SW 1271 (cell line): ENCODE measurements at regions not wholly inside any gene's neighbourhood (a gene's known extent, or its start where the extent isn't known, plus 50 kb on each side); places are given as distances from the start of the nearest gene placed in this dataset.

Source experiments
- DNase-seq, 2 experiments: peaks; one replicate each; lab custom pipeline; 2025; lab: John Stamatoyannopoulos, UW

DNA sequence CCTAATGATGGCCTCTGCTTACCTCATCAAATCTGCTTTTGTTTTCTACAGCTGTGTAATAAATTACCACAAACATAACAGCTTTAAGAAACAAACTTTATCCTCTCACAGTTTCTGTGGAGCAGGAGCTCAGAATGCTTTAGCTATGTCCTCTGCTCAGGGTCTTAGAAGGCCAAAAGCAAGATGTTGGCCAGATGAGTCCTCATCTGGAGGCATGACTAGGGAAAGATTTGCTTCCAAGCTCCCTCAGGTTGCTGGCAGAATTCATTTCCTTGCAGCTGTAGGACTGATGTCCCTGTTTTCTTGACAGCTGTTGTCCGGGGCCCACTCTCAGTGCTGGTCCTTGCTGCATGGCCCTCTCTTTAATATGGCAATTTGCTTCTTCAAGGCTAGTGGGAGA is 116.7 kb upstream of the PDE5A start:
- no peak for DNase-seq

DNA sequence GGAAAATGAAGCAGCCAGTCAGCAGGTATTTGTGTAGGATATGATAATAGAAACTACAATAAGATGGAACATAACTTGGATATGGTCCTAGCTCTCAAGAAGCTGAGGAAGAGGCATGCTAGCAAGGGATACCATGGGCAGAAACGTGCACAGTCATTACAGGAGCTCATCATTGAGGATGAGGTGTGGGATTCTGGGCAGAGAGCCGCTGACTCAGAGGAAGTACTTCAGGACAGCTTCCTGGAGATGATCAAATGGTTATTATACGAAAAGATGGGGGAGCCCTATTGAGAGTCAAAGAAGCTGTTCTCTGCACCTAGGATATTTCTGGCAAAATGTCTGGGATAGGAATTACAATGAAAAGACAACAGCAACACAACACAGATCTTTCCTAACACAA is 116.0 kb upstream of the PDE5A start:
- no peak for DNase-seq

DNA sequence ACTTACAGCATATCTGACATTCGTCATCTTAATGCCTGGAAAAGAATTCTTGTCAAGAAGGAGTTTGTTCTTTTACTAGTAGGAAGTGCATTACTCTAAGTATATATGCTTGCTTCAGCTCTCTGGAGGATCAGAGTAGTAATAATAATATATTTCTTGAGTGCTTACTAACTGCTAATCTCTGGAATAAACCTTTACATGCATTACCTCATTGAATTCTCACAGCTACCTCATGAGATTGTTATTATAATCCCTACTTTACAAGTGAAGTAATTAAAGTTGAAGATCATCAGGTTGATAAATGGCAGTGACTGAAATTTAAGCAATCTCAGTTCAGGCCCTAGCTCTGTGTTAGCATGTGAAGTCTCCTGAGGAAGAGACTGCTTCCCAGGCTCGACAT is 115.0 kb upstream of the PDE5A start:
- DNase-seq: no peak

DNA sequence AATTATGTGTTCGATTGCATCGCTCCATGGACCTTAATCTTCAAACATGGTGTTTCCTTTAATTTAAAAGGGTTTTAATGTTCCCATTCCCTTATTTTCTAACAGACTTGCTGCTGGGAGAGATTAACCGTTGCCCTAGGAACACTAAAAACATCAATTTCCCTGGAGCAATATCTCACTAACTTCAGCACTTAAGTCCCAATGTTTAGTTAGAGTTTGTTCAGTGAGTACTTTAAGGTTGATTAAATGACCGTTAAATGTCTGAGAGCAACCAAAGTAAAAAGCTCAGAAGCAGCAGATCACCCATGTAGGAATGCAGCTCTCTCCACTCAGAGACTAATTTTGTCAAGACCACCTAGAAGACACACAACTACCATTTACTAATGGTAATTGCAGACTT is 111.2 kb upstream of the PDE5A start:
- no peak for DNase-seq

DNA sequence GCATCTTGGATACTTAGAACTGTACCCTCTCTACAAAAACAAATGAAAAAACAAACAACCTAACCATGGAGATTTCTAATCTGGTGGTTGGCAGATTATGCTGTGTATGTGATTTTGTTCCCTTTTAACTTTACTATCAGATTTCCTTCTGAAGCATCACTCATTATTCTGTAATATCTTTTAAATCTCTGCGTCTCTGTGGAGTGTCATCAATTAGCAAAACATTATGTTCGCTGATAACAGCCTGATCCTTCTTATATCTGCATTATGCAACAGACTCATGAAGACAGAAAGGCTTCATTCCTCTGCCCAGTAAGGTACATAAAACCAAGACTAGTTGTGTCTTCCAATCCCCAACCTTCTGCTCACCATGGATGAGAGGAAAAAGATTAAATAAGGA is 110.3 kb upstream of the PDE5A start:
- no peak for DNase-seq

DNA sequence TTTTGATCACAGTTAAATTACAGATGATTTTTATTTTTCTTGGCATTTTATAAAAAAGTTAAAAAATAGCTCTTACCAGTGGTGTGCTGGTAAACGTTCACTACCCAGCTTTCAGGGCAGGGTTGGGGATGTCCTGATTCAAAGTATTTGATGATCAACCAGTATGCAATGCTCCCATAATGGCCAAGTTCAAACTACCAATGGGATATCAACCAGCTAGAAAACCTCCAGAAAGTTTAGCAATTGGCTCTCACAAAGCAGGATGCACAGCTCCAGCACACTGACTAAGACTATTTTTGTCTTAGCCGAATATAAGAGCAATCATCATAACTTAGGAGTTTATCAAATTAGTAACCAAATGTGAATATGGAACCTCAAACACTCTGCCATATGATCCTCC is 108.0 kb upstream of the PDE5A start:
- DNase-seq: no peak

DNA sequence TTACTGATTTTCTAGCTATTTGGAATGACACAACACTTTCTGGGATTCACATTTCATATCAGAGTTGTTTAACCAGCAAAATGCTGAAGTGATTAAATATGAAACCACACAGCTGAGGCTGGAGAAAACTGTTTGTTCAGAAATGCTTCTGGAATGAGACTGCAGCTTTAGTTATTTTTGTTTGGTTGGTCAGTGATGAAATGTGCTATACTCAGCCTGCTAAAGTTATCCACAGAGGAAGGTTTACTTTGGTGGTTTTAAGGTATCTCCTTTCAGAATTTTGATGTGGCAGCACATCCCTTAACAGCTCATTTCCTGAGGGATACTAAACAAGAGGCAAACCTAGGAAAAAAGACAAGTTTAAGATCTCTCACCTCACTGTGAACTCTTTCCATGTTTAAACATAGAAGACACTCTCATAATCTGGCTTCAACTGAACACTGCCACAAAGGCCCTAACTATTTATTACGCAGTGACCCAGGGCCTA is 106.6 kb upstream of the PDE5A start:
- DNase-seq: peak in 1 of 2 experiments; percentile 25

DNA sequence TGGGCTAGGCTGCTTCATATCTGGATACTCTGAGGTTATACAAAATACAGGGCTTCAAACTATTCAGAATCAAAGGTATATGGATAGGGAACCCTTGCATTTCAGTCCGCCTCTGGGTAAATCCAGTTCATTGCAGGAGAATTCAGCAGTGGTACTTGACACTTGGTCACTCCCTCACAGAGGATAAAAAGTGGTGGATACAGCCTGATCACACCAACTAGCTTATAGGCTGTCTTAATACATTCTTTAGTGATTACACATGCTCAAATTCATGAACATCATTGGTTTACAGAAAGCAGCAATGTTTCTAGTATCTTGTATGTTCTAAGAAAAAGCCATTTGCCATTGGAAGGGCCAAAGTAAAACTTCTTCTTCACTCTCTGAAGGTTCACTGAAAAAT is 104.8 kb upstream of the PDE5A start:
- no peak for DNase-seq

DNA sequence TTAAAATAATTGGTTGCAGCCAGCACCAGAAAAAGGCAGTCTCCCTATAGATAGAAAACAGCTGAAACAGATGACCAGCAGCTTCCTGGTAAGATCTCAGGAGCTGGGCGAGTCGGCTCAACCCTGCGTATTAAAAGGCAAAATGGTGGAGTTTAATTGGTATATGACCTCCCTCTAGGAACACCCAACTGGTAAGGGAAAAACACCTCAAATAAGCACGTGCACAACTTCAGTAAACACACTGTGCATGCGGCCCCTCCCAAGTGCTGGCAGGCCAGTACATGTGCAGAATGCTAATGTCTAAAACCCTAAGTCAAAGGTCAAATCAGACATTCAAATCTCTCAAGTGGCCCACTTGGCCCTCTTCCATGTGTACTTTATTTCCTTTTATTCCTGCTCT is 103.2 kb upstream of the PDE5A start:
- no peak for DNase-seq

DNA sequence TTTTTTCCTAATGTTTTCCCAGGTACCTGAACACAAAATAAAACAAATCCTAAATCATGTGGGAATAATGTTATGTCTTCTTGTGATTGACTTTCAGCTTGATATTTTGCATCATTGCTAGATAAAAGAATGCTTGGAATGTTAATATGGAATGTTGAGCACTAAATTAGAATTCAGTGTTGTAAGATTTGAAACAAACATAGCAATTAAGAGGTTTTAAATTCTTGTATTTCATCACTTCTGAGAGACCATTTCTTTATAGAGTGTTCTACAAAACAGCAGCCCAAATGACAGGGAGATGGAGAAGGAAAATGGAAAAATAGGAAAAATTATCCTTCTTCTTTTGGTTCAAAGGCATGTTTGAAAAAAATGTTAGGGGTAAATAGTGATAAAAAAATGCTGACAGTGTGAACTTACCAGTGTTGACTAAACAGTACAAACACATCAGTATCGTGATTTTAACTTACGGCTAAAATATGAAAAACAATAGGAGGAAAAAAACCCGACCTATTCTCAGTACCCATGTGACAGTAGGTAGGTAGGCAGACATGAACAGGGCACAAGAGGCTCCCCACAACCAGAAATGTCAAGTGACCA is 102.6 kb upstream of the PDE5A start:
- DNase-seq: no peak

DNA sequence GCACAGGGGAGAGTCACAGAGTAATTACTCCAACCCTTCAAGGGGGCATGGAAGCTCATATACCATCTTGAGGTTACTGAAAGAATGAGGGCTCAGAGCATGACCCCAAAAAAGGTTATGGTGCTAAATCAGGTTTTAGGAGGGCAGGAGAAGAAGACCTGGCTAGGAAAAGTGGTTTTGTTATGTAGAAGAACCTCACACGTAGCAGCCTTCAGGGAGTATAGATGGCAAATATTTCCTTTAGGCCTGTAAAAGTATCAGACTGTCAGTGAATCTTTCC is 102.0 kb upstream of the PDE5A start:
- DNase-seq: no peak

DNA sequence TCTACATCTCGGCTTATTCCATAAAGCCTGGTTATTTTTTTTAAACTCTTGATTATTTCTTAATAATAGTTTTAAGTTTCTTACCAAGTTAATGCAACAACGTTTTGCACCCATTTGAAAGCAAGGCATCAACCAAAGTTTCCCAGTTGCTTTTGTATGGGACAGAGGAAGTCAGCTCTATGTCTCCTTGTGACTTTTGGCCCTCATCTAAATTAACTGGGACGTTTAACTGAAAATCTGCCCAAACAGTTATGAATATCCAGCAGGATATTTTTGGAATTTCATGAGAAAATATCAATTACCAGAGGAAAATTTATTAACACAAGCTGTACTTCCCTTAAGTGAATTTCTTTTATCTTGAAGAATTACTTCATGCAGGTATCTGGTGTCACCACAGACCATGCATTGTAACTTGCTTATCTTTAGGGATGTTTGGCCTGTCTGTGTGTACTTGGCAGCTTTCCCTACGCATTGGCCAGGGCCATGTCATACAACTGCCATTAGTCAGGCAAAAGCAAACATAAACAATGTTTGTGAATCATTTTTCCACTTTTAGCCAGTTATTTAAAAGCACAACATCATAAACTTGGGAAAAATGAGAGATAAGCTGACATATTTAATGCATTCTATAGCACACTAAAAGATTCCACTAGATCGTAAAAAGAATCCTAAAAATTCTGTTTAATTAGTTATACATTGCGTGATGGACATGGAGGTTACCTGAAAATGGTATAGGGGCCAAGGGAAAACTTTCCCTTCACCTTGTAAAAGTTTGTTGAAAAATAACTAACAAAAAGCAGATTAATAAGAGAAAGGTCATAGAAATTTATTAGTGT is 101.4 kb upstream of the PDE5A start:
- peak in 1 of 2 experiments; percentile 46 for DNase-seq

DNA sequence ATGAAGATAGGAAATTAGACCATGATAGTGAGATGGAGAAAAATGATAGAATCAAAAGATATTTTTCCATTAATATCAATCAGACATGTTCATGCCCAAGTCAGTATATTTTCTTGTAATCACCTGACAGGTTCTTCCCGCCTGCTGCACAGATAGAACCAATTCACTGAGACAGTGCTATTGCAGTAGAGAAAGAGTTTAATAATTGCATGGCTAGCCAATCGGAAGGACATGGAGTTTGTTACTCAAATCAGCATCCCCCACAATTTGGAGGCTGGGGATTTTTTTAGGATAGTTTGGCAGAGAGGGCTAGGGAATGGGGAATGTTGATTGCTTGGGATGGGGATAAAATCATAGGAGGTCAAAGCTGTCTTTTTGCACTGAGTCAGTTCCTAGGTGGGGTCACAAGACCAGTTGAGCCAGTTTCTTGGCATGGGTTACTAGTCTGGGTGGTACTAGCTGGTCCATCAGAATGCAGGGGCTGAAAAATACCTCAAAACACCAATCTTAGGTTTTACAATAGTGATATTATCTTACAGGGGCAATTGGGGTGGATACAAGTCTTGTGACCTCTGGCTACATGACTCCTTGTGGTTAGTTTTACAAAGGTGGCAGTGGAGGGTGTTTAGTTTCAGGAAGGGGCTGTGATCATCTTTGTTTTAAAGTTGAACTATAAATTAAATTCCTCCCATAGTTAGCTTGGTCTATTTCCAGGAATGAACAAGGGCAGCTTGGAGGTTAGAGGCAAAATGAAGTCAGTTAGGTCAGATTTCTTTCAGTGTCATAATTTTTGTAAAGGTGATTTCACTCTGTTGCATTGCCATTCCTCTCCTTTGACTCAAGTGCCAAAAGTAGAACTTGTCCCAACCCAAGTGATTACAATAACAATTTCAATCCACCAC is 100.3 kb upstream of the PDE5A start:
- DNase-seq: no peak

DNA sequence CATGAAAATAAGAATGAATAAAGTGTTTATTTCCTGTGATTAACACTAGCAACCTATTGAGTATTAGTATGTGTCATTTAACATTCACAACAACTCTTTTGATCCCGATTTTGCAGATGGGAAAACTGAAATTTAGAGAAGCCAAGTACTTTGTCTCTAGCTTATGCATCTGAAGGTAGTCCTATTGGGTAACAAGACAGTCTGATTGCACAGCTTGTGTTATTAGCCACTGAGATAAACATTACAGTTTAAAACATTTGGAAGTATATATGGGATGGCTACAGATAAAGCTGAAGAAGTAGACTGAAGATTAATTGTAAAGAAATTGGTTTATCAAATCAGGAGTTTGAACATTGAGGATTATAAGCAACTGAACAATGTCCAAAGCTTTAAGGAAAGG is 99.6 kb upstream of the PDE5A start:
- no peak for DNase-seq

DNA sequence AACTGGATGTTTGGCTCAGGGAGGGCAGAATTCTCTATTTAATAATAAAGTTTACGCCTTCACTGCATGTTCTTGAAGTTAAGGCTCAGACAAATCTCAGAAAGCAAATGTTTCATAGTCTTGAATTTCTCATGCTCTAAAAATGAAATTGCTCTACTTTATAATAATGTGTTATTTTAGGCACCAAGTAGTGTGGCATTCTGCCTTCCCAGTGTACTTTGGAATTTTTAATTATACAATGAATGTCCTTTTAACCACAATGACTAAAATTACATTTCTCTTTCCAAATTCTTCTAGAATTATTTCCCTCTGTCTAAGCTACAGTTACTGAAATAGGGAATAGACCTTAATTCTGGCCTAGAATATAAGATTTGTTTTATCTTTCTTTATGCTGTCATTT is 97.9 kb upstream of the PDE5A start:
- no peak for DNase-seq

DNA sequence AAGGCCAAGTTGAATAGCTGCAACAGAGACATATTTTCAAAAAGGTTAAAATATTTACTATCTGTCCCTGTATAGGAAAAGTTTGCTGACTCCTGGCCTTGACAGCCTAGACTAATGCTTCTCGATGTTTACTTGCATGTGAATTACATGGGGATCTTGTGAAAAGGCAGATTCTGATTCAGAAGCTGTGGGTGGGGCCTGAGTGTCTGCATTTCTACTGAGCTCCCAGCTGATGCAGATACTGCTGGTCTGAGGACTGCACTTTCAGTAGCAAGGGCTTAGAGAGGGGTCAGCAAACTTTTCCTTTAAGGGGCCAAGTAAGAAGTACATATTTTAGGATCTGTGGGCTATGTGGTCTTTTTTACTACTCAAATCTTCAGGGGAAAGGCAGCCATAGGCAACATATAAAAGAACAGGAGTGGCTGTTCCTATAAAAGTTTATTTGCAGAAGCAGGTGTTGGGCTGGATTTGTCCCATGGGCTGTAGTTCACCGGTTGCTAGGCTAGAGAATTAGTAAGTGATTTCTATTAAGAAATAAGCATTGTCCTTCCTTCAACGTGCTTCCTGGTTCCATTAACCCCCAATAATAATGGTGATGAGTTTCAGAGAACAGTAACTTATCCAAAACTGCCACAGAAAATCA is 97.2 kb upstream of the PDE5A start:
- DNase-seq: no peak

DNA sequence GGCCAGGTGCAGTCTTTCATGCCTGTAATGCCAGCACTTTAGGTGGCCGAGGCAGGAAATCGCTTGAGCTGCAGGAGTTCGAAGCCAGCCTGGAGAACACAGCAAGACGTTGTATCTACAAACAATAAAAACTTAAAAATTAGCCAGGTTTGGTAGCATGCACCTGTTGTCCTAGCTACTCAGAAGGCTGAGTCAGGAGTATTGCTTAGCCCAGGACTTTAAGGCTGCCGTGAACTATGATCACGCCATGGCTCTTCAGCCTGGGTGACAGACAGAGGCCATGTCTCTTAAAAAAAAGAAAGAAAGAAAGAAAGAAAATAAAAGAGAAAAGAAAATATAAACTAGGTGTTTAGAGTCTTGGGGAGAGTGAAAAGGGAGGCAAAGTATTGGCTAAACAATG is 96.4 kb upstream of the PDE5A start:
- DNase-seq: no peak

DNA sequence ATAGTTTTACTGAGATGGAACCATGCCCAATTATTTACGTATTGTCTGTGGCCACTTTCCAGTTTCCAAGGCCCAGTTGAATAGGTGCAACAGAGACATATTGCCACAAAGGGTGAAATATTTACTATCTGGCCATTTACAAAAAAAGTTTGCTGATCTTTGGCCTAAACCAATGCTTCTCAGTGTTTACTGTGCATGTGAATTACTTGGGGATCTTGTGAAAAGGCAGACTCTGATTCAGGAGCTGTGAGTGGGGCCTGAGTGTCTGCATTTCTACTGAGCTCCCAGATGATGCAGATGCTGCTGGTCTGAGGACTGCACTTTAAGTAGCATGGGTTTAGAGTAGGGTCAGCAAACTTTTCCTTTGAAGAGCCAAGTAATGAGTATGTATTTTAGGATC is 94.1 kb upstream of the PDE5A start:
- DNase-seq: no peak

DNA sequence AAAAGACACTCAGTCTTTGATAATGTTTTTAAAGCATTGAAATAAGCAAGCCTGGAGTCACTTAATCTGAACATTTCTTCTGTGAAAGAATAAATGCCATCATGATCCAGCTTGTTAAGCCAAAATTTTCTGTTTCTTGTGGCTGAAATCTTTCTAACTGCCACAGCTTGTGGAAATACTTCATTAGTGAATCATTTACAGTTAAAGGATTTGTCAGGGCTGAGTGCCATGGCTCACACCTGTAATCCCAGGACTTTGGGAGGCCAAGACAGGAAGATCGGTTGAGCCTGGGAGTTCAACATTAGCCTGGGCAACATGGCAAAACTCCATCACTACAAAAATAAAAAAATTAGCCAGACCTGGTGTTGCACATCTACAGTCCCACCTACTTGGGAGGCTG is 93.3 kb upstream of the PDE5A start:
- DNase-seq: no peak

DNA sequence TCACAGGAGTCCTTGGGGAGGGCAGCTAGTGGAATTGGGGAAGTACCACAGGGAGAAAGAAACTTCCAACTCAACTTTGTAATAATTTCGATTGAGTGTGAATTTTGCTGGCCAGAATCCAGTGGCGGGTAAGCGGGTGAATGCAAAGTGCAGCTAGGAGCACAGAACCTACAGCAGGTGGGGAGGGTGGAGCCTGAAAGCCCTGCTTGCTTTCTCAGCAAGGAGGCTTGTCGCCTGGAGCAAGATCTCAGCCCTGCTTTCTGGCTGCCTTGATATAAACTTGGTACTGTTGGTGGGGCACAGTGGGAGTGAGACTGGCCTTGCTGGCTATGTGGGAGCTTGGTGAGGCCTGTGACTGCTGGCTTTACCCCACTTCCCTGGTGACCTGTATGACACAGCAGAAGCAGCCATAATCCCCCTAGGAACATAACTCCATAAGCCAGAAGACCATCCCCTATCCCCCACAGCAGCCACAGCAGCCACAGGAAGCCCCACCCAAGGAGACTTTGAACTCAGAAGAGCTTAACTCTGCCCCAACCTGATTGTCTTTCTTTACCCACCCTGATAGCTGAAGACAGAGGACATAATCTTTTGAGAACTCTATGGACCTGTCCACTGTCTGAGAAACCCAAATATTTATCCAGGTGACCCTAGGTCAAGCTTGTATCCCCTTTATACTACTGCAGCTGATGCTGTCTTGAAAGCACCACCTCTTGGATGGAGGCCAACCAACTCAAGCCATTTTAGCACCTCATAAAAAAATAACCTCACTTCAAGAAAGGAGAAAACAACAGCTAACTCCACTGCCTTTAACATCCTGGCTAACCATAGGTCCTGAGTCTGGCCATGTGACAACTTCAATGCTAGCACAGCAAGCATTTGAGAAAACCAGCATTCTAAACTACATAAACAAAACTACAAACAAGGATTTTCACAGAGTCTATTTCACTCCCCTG is 87.2 kb upstream of the PDE5A start:
- DNase-seq: no peak

DNA sequence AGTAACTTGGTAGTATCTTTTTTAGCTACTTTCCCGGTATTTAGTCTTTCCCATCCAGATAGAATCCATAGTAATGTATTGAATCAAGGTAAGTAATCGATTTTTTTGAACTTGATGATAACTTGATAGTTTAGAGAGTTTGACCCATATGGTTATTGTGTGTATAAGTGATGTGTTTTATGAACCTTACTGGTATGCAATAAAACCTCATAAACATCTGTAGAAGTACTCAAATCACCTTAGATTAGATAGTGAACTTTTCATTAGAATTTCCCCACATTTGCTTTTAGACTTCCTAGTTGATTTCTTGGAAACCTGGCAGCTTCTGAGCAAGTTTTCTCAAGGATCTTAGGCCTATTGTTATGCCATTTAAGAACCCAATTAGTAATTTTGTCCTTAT is 80.8 kb upstream of the PDE5A start:
- DNase-seq: no peak
